Endothelial cell of umbilical vein (primary cell): ENCODE measurements at regions not wholly inside any gene's neighbourhood (a gene's known extent, or its start where the extent isn't known, plus 50 kb on each side); places are given as distances from the start of the nearest gene placed in this dataset.

Experiments
- BruUV-seq: library from RNA; stranded (reverse); fragments of 400-500 nt; replicated peaks from 2 replicates; lab custom pipeline; 2021; lab: Mats Ljungman, UMichigan
- CTCF ChIA-PET: fragments of 300-600, 350-600 bp; sonication (Branson Sonifier 250); formaldehyde crosslinking; loops from one replicate; lab custom pipeline; 2021; ENCODE audit warnings: antibody characterized with exemption, inconsistent platforms; lab: Charles Lee
- POLR2A ChIA-PET: fragments of 300-600, 350-600 bp; sonication (Branson Sonifier 250); formaldehyde crosslinking; loops from one replicate; lab custom pipeline; 2021; ENCODE audit warnings: antibody characterized with exemption, inconsistent platforms; lab: Charles Lee
- DNase-seq: peaks from one replicate; pipeline ENCODE4 v3.0.0-alpha.2; 2011; ENCODE audit warnings: low read depth, low spot score
- FAIRE-seq: peaks from 2 replicates; lab custom pipeline; 2011; peaks lifted over from hg19 to GRCh38; lab: Jason Lieb, UNC
- H2AFZ ChIP-seq: 2 replicates; pipeline ENCODE4 v1.6.0; 2012; ENCODE audit warnings: low read depth, low read length, control low read depth, inconsistent platforms
- H3K27ac ChIP-seq: 2 replicates; pipeline ENCODE4 v1.5.1; 2011; ENCODE audit warnings: low read depth, mild to moderate bottlenecking, control low read depth, low read length, moderate library complexity; ENCODE audit not compliant: insufficient read depth
- H3K27me3 ChIP-seq, 2 experiments: 2 replicates each; pipeline versions ENCODE4 v1.6.0 to v1.6.1; 2011; ENCODE audit warnings: low read length in 2 of 2, mixed read lengths in 1 of 2; ENCODE audit not compliant: control insufficient read depth in 2 of 2, insufficient read depth in 2 of 2
- H3K36me3 ChIP-seq, 2 experiments: 2 replicates in 1 of 2; 3 replicates in 1 of 2; pipeline ENCODE4 v1.5.1; 2011; ENCODE audit warnings: low read length in 2 of 2, mild to moderate bottlenecking in 1 of 2, moderate library complexity in 1 of 2; ENCODE audit not compliant: control insufficient read depth in 2 of 2, insufficient read depth in 2 of 2; ENCODE audit errors: extremely low read depth in 1 of 2
- H3K4me1 ChIP-seq: 3 replicates; pipeline ENCODE4 v1.5.1; 2011; ENCODE audit warnings: mild to moderate bottlenecking, low read length; ENCODE audit not compliant: control insufficient read depth, insufficient read depth; ENCODE audit errors: extremely low read depth
- H3K4me2 ChIP-seq: 2 replicates; pipeline ENCODE4 v1.6.1; 2011; ENCODE audit warnings: low read length, control low read depth, mixed read lengths; ENCODE audit not compliant: insufficient read depth
- H3K4me3 ChIP-seq, 3 experiments: fragments of 200-600 bp in 1 of 3; sonication (generic), shearing (Covaris generic) in 1 of 3; replicated peaks in 1 of 3; 2 replicates each; pipeline ENCODE4 v1.5.1; 2011 to 2016; ENCODE audit warnings: control low read depth in 3 of 3, low read length in 3 of 3, mild to moderate bottlenecking in 2 of 3, inconsistent platforms in 1 of 3, low read depth in 1 of 3, moderate library complexity in 1 of 3; ENCODE audit not compliant: insufficient read depth in 1 of 3
- H3K79me2 ChIP-seq: 2 replicates; pipeline ENCODE4 v1.6.0; 2012; ENCODE audit warnings: low read length, inconsistent platforms; ENCODE audit not compliant: control insufficient read depth, insufficient read depth
- H3K9ac ChIP-seq: replicated peaks from 2 replicates; pipeline ENCODE3; 2011; ENCODE audit warnings: low read length, control low read depth; ENCODE audit not compliant: insufficient read depth; ENCODE audit errors: extremely low read depth
- H3K9me1 ChIP-seq: replicated peaks from 3 replicates; pipeline ENCODE4 v1.6.0; 2011; ENCODE audit warnings: mild to moderate bottlenecking, low read length; ENCODE audit not compliant: control insufficient read depth, insufficient read depth; ENCODE audit errors: extremely low read depth
- H3K9me3 ChIP-seq: replicated peaks from 2 replicates; pipeline ENCODE4 v1.5.1; 2012; ENCODE audit warnings: low read length, inconsistent platforms; ENCODE audit not compliant: control insufficient read depth, insufficient read depth
- H4K20me1 ChIP-seq: replicated peaks from 2 replicates; pipeline ENCODE3; 2011; ENCODE audit warnings: mild to moderate bottlenecking, low read length; ENCODE audit not compliant: control insufficient read depth, insufficient read depth; ENCODE audit errors: extremely low read depth
- CTCF ChIP-seq, 2 donors: IDR thresholded peaks; 1 replicate in 1 of 2; 2 replicates in 1 of 2; pipeline ENCODE4 v1.5.1; 2011; ENCODE audit warnings: low read length in 2 of 2, mild to moderate bottlenecking in 2 of 2, moderate library complexity in 2 of 2, control low read depth in 1 of 2, inconsistent platforms in 1 of 2, low read depth in 1 of 2; ENCODE audit not compliant: insufficient read depth in 1 of 2; ENCODE audit errors: extremely low read depth in 1 of 2
- EZH2 ChIP-seq: IDR thresholded peaks from 2 replicates; pipeline ENCODE4 v1.6.1; 2012; ENCODE audit warnings: borderline replicate concordance, low read depth, mild to moderate bottlenecking, moderate library complexity, low read length, inconsistent platforms; ENCODE audit not compliant: severe bottlenecking
- FOS ChIP-seq: IDR thresholded peaks from 2 replicates; pipeline ENCODE4 v1.6.1; 2011; ENCODE audit warnings: mild to moderate bottlenecking, low read length, moderate library complexity, borderline replicate concordance; ENCODE audit not compliant: insufficient read depth
- GATA2 ChIP-seq: IDR thresholded peaks from 2 replicates; pipeline ENCODE4 v1.7.0; 2011; ENCODE audit warnings: low read depth, mild to moderate bottlenecking, moderate library complexity, mixed read lengths, low read length; ENCODE audit not compliant: insufficient read length, insufficient read depth
- JUN ChIP-seq: IDR thresholded peaks from 2 replicates; pipeline ENCODE4 v1.6.1; 2011; ENCODE audit warnings: borderline replicate concordance, low read depth; ENCODE audit not compliant: insufficient read length, insufficient read depth
- MAX ChIP-seq: IDR thresholded peaks from 2 replicates; pipeline ENCODE4 v1.6.1; 2011; ENCODE audit not compliant: insufficient read depth, insufficient read length
- MYC ChIP-seq: IDR thresholded peaks from one replicate; pipeline ENCODE4 v1.6.1; 2011; ENCODE audit warnings: mild to moderate bottlenecking, low read depth, low read length
- POLR2A ChIP-seq: IDR thresholded peaks from 2 replicates; pipeline ENCODE4 v1.6.1; 2012; ENCODE audit warnings: low read depth, mild to moderate bottlenecking, control low read depth, low read length
- POLR2AphosphoS5 ChIP-seq: IDR thresholded peaks from 2 replicates; pipeline ENCODE4 v1.6.1; 2012; ENCODE audit warnings: low read depth, mild to moderate bottlenecking, control low read depth, low read length, moderate library complexity; ENCODE audit not compliant: insufficient read depth
- dilution Hi-C: fragments of 300-500 bp; cut with MboI; formaldehyde crosslinking; loops from one replicate; pipeline ENCODE4 v1.15.0; 2019; ENCODE audit warnings: low sequenced_read_pairs; ENCODE audit not compliant: extremely low pct_ligation_motif_present
- intact Hi-C: fragments of 100-400 bp; cut with micrococcal nuclease; formaldehyde crosslinking; loops from one replicate; pipeline ENCODE4 v1.10.0; 2022

GRCh38 chr1:168970926-168971659 is 135.4 kb upstream of the ATP1B1 start:
- no peaks in the 10 kb centered on the region for H3K27me3 ChIP-seq
- H4K20me1 ChIP-seq, result no peaks in the 10 kb centered on the region
- no peaks in the 10 kb centered on the region for H3K36me3 ChIP-seq
- intact Hi-C loops, result no loop called here
- H2AFZ ChIP-seq, result no peak overlapping the region
- no peak overlapping the region for H3K4me2 ChIP-seq
- FAIRE-seq, result no peak
- no peak for DNase-seq
- BruUV-seq, result no TSS peak
- H3K9me3 ChIP-seq, result no peaks in the 10 kb centered on the region
- H3K27ac ChIP-seq, result no peak overlapping the region
- H3K9me1 ChIP-seq, result no peaks in the 10 kb centered on the region
- ChIA-PET POLR2A (no interaction called here), CTCF (no interaction called here)
- no peaks in the 10 kb centered on the region for H3K79me2 ChIP-seq
- dilution Hi-C loops, result no loop called here
- no peak overlapping the region for H3K9ac ChIP-seq
- H3K4me3 ChIP-seq, result no peak overlapping the region
- H3K4me1 ChIP-seq, result no peaks in the 10 kb centered on the region
- TF ChIP-seq POLR2AphosphoS5, result no peak
- no peak for TF ChIP-seq CTCF (IDR thresholded peaks at IDR 0.05; ENCODE audit: extremely low read depth in 1 of 2, insufficient read depth in 1 of 2, low read depth in 1 of 2, low read length in 2 of 2)
- TF ChIP-seq GATA2, result no peak
- no peak for TF ChIP-seq JUN
- TF ChIP-seq EZH2, result no peak
- no peak for TF ChIP-seq MYC
- no peak for TF ChIP-seq MAX
- TF ChIP-seq FOS, result no peak
- no peak for TF ChIP-seq POLR2A
